ENCODE measurements at regions not wholly inside any gene's neighbourhood (a gene's known extent, or its start where the extent isn't known, plus 50 kb on each side); places are given as distances from the start of the nearest gene placed in this dataset.

GRCh38 chr15:35757361-35757760 lies 211.4 kb upstream of the DPH6 start (continued):
- TF ChIP-seq ELK1 (IDR thresholded peaks at IDR 0.05; ENCODE audit: low read depth, low read length) (no peak), SMC3 (IDR thresholded peaks at IDR 0.05) (no peak), CTCF (IDR thresholded peaks at IDR 0.05) (no peak), ZC3H11A (IDR thresholded peaks at IDR 0.05) (no peak), CHD4 (IDR thresholded peaks at IDR 0.05; ENCODE audit: borderline replicate concordance) (no peak)

GRCh38 chr15:35757765-35758164 lies 211.8 kb upstream of the DPH6 start:
- FAIRE-seq (no peak), ATAC-seq (no peak), DNase-seq (ENCODE audit: low read depth in 1 of 2, low spot score in 1 of 2) (no peak)
- CTCF ChIA-PET: no interaction called here
- Histone ChIP-seq H3K4me1 (no peaks in the 10 kb centered on the region), H3K4me3 (no peak overlapping the region), H3K4me2 (no peak overlapping the region), H3K27ac (no peak overlapping the region), H3K9me3 (no peaks in the 10 kb centered on the region)
- no peak for TF ChIP-seq PHF8 (IDR thresholded peaks at IDR 0.05; ENCODE audit: borderline replicate concordance, low read depth)
- TF ChIP-seq GATA3 (IDR thresholded peaks at IDR 0.05; ENCODE audit: borderline replicate concordance): no peak
- no peak for TF ChIP-seq RFX5 (IDR thresholded peaks at IDR 0.05)
- no peak for TF ChIP-seq POLR2AphosphoS2 (conservative IDR thresholded peaks at IDR 0.05; ENCODE audit: low read length)
- no peak for TF ChIP-seq USF2 (IDR thresholded peaks at IDR 0.05)
- TF ChIP-seq KDM5A (IDR thresholded peaks at IDR 0.05): no peak
- TF ChIP-seq HOXB5 (CRISPR knock-in tag; IDR thresholded peaks at IDR 0.05): no peak
- no peak for TF ChIP-seq CHD2 (IDR thresholded peaks at IDR 0.05; ENCODE audit: low read length, partially characterized antibody)
- no peak for TF ChIP-seq BHLHE40 (IDR thresholded peaks at IDR 0.05; ENCODE audit: low read depth, low read length)
- no peak for TF ChIP-seq SREBF2 (IDR thresholded peaks at IDR 0.05)
- no peak for TF ChIP-seq FOSB (CRISPR knock-in tag; IDR thresholded peaks at IDR 0.05)
- no peak for TF ChIP-seq ELK1 (IDR thresholded peaks at IDR 0.05; ENCODE audit: low read depth, low read length)
- no peak for TF ChIP-seq BCL3 (IDR thresholded peaks at IDR 0.05)
- TF ChIP-seq RAD21 (conservative IDR thresholded peaks at IDR 0.05 in 1 of 2, IDR thresholded peaks at IDR 0.05 in 1 of 2): no peak
- TF ChIP-seq FOSL2 (IDR thresholded peaks at IDR 0.05): no peak
- TF ChIP-seq FOSL2 (CRISPR knock-in tag; IDR thresholded peaks at IDR 0.05): no peak
- WGBS (ENCODE audit: missing lambda C conversion rate): 41% methylated on average over 3 of the region's 3 CpGs
- POLR2A ChIA-PET: no interaction called here
